Transverse colon (tissue), 4 donors: ENCODE measurements at regions not wholly inside any gene's neighbourhood (a gene's known extent, or its start where the extent isn't known, plus 50 kb on each side); places are given as distances from the start of the nearest gene placed in this dataset.
A peak's percentile ranks its signal among the peaks of the same experiment; 100 is the strongest.

ENCODE experiments used
- CTCF ChIP-seq, 5 experiments: fragments of 200-600 bp in 3 of 5; fragments of 450-650 bp in 2 of 5; sonication (generic) in 3 of 5; IDR thresholded peaks; 1 replicate in 2 of 5; 2 replicates in 3 of 5; pipeline ENCODE4 v1.5.1; 2016 to 2017; ENCODE audit warnings: antibody characterized with exemption in 5 of 5, inconsistent platforms in 3 of 5, mild to moderate bottlenecking in 2 of 5, moderate library complexity in 1 of 5
- POLR2A ChIP-seq: fragments of 450-650 bp; IDR thresholded peaks from one replicate; pipeline ENCODE4 v1.6.1; 2016; ENCODE audit warnings: antibody characterized with exemption, mild to moderate bottlenecking, moderate library complexity
- POLR2AphosphoS5 ChIP-seq, 3 donors: sonication (generic); formaldehyde crosslinking; IDR thresholded peaks; one replicate each; pipeline ENCODE4 v1.6.1; 2016; ENCODE audit warnings: antibody characterized with exemption in 3 of 3

- TF ChIP-seq CTCF (IDR thresholded peaks at IDR 0.05) (no peak), POLR2A (no peak), POLR2AphosphoS5 (IDR thresholded peaks at IDR 0.05) (peak in 2 of 3 donors; percentile 17 to 21)
Observed at GRCh38 chr4:13918991-13919441, 291.5 kb upstream of the BOD1L1 start.
